Fibroblast of the conjunctiva (primary cell): ENCODE measurements at regions not wholly inside any gene's neighbourhood (a gene's known extent, or its start where the extent isn't known, plus 50 kb on each side); places are given as distances from the start of the nearest gene placed in this dataset.
"Not testable (repeated sequence)": the region's sequence is repeated elsewhere in the genome, so short reads cannot be mapped to it uniquely, and the experiment has no call there.

Source experiments
- DNase-seq: peaks from one replicate; pipeline ENCODE4 v3.0.0-alpha.2; 2010; ENCODE audit warnings: low read depth

GRCh38 chr6:9095137-9095536 is 659.8 kb upstream of the SLC35B3 start:
- DNase-seq, result no peak

GRCh38 chr6:9089724-9090123 is 654.4 kb upstream of the SLC35B3 start:
- DNase-seq, result no peak

GRCh38 chr6:9087470-9087869 is 652.1 kb upstream of the SLC35B3 start:
- no peak for DNase-seq

GRCh38 chr6:9086331-9086730 is 651.0 kb upstream of the SLC35B3 start:
- DNase-seq, result no peak

- no peak for DNase-seq
Observed at GRCh38 chr6:9085709-9086070, 650.3 kb upstream of the SLC35B3 start.

DNA sequence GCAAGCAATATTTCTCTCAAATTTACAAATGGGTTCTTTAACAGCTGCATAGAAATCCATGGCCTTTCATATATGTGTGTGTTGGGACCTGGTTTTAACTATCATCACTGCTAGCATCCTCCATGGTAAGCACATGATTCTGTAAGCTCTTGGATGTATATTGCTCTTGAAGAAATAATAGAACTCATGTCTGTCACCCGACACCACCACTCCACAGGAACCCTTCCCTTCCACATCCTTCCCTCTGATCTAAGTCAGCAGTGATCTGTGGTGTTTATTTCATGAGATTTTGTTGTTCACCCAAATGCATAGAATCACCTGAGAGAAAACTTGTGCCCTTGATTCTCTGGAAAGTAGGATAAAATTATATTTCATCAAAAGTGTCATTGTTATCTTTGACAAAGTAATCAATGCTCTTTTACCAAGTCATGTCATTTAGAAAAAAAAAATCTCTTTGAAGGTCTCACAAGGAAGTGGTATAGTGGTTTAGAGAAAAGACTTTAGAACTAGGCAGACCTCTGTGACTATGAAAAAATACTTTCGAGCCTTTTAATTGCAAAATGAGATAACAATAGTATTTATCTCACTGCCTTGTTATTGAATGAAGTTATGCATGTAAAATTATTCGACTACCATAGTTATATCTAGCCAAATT is 649.8 kb upstream of the SLC35B3 start:
- no peak for DNase-seq

- DNase-seq, result no peak
Observed at GRCh38 chr6:9083108-9083507, 647.8 kb upstream of the SLC35B3 start.

GRCh38 chr6:9066726-9067125 is 631.4 kb upstream of the SLC35B3 start:
- DNase-seq, result no peak

DNA sequence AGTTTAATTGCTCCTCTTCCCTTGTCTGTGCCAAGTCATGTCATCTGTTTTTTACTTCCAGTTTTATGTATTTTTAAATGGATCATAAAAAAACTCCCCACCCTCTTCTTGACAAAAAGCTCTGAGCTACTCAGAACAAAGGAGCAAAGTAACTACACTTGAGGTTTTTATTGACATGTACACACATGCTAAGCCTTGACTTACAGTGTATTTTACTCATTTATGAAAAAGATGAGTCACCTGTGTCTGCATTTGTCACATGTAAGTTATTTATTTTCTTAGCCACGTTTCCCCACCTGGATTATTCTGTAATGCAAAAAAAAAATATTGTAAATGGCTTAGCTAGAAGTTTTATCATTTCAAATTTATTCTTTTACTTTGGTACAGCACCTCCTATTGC is 628.8 kb upstream of the SLC35B3 start:
- no peak for DNase-seq

DNA sequence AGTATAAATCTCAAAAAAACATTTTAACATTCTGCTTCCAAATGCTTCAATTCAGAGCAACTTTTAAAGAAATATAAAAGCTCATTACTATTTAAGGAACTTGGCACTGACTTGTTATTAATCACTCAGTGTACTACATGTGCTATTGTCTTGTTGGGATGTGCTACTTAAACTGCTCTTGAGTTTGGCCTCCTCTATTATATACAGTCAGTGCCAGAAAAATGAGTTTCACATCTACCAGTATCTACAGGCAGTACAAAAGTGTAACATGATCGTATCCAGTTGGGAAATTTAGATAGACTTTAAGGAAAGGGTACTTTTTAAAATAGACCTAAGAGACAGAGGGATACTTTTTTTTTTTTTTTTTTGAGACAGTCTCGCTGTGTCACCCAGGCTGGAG is 627.3 kb upstream of the SLC35B3 start:
- no peak for DNase-seq

DNA sequence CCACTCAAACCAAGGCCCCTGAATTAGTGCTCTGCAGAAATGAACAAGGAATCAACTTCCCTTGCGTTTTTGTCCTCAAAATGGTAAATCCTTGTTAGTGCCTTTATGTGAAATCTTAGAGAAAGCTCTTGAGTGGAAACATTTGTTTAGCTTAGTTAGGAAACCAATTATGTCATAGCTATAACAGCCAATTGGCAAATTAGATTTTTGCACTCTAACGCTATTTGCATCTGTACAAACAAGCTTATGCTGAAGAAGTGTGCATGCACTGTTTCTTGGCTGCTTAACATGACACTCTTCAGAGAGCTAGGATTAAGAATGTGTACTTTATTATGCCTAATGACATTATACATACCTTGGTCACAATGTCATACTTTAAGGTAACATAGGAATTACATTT is 622.6 kb upstream of the SLC35B3 start:
- no peak for DNase-seq

DNA sequence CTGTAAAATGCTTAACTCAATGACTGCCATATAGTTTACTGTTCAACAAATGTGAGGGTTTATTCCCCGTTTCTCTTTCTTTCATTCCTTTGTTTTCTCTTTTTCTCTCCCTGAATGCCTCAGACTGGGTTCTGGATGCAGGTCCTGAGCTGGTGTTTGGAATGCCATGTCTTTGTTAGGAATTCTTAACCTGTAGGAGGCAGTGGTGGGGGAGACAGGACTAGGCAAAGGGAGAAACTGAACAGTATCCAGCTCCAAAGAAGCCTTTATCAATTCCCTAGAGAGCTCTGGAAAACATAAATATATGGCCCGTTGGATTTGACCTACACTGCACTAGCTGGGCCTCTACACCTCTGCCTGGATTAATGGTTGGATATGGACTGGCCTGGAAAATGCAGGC is 621.2 kb upstream of the SLC35B3 start:
- no peak for DNase-seq

- DNase-seq, result no peak
Observed at GRCh38 chr6:9044426-9044825, 609.1 kb upstream of the SLC35B3 start.

- DNase-seq, result no peak
Observed at GRCh38 chr6:9040718-9041117, 605.4 kb upstream of the SLC35B3 start.

GRCh38 chr6:9039258-9039657 is 603.9 kb upstream of the SLC35B3 start:
- DNase-seq, result no peak

- DNase-seq, result no peak
Observed at GRCh38 chr6:9028086-9028485, 592.7 kb upstream of the SLC35B3 start.

- no peak for DNase-seq
Observed at GRCh38 chr6:9025796-9026394, 590.5 kb upstream of the SLC35B3 start.

DNA sequence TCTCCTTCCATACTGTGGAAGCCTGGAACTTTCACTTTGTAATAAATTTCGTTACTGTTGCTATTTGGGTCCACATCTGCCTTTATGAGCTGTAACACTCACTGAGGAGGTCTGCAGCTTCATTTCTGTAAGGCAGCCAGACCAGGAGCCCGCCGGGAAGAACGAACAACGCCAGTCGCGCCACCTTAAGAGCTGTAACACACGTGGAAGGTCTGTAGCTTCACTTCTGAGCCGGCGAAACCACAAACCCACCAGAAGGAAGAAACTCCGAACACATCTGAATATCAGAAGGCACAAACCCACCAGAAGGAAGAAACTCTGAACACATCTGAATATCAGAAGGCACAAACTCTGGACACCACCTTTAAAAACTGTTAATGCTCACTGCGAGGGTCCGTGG is 589.9 kb upstream of the SLC35B3 start:
- DNase-seq, result no peak

- not testable (repeated sequence) for DNase-seq
Observed at GRCh38 chr6:9024246-9024645, 588.9 kb upstream of the SLC35B3 start.

DNA sequence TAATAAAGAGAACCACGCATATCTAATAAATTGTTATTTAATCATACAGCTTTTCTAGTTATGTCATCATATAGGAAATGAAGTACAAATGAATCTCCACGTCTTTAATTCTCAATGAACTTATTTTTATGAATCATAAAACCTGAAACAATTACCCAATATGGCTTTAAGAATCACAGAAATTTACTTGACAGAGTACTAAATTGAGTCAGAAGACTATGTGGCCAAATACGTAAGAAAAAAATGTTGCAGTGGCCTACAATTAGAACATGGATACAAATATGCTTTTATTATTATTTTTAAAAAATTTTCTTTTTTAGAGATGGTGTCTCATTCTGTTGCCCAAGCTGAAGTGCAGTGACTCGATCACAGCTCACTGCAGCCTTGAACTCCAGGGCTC is 584.7 kb upstream of the SLC35B3 start:
- DNase-seq, result no peak

DNA sequence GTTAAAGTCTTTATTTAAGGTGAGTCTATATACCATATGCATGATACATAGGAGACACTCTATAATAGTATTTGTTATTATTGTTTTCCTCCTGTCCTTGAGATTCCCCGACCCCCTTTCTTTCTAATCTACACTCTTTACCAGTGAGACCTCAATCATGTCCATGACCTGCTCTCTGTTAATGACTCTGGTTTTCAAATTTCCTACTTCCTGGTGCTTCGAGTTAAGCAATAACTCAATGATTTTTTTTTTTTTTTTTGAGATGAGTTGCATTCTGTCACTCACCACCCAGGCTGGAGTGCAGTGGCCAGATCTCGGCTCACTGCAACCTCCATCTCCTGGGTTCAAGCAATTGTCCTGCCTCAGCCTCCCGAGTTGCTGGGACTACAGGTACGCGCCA is 574.6 kb upstream of the SLC35B3 start:
- DNase-seq, result no peak

DNA sequence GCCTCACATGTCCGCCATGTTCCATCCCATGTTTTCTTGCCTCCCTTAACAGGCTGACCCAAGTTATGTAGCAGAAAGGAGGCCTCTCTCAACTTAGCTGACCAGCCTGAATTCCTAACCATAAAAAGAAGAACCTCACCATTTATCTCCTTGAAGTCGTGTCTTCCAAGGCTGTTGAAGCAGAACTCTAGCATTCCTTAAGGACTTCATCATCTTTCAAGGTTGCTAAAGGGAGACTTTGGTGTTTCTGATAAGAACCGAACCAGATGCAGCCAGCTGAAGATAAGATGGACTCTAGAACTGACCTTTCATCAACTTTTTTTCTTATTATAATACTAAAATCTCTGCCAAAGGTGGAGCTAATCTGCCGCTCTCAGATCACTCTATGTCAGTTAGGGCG is 571.7 kb upstream of the SLC35B3 start:
- no peak for DNase-seq

- DNase-seq, result no peak
Observed at GRCh38 chr6:9002833-9003232, 567.5 kb upstream of the SLC35B3 start.

DNA sequence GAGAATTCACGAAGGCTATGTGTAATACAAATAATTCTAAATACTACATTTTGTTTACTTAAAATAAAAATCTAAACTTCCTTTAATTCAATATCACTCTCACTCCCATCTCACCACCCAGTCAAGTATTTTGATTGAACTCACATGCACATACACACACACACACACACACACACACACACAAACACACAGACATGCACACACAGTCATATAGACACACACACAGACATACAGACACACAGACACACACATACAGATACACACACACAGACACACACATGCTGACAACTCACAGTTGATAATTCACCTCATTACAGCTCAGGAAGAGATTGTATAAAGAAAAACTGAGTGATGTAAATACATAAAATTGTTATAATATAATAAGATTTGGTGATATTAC is 559.8 kb upstream of the SLC35B3 start:
- DNase-seq, result no peak
